RWPE1 (cell line): ENCODE measurements at regions not wholly inside any gene's neighbourhood (a gene's known extent, or its start where the extent isn't known, plus 50 kb on each side); places are given as distances from the start of the nearest gene placed in this dataset.

Source experiments
- CTCF ChIA-PET: fragments of 350-600 bp; sonication (Branson Sonifier 250); formaldehyde crosslinking; extraction: SDS; loops from one replicate; lab custom pipeline; 2021; lab: Yijun Ruan, JAX
- POLR2A ChIA-PET: fragments of 400-600 bp; formaldehyde crosslinking; extraction: SDS; loops from one replicate; lab custom pipeline; 2020; ENCODE audit warnings: antibody characterized with exemption; ENCODE audit not compliant: low non-redundant PET; lab: Yijun Ruan, JAX
- DNase-seq: peaks from one replicate; pipeline ENCODE4 v3.0.0; 2012; ENCODE audit warnings: low spot score
- H3K27ac ChIP-seq: fragments of 450-650 bp; 2 replicates; pipeline ENCODE4 v1.5.1; 2017
- CTCF ChIP-seq: fragments of 450-650 bp; conservative IDR thresholded peaks from 2 replicates; pipeline ENCODE4 v1.5.1; 2017; ENCODE audit warnings: low read depth, mild to moderate bottlenecking

GRCh38 chr5:94031631-94032030, 290.2 kb upstream of the POU5F2 start:
- no peak for DNase-seq
- no peak overlapping the region for H3K27ac ChIP-seq
- ChIA-PET POLR2A (no interaction called here), CTCF (interaction anchor here (0.5 to 0.8 kb wide), 2 partner anchors 22 to 61 kb away, joined by 3 read pairs; no protein-coding TSS in a partner anchor)
- no peak for TF ChIP-seq CTCF

GRCh38 chr5:94028001-94028400, 286.6 kb upstream of the POU5F2 start:
- no peak for DNase-seq
- TF ChIP-seq CTCF: no peak
- POLR2A ChIA-PET: no interaction called here
- no peak overlapping the region for H3K27ac ChIP-seq
- CTCF ChIA-PET: interaction anchor here (0.6 kb wide), 1 partner anchor 753 kb away, joined by 3 read pairs; no protein-coding TSS in a partner anchor

- ChIA-PET CTCF (no interaction called here), POLR2A (no interaction called here)
- TF ChIP-seq CTCF: no peak
- H3K27ac ChIP-seq: no peak overlapping the region
- DNase-seq: no peak
Measured at GRCh38 chr5:94027145-94027544, 285.7 kb upstream of the POU5F2 start.

- CTCF ChIA-PET: interaction anchor here (0.5 to 0.6 kb wide), 2 partner anchors 10 to 45 kb away, joined by 3 to 5 read pairs; no protein-coding TSS in a partner anchor
- TF ChIP-seq CTCF: no peak
- H3K27ac ChIP-seq: no peak overlapping the region
- POLR2A ChIA-PET: interaction anchor here (0.5 kb wide), 1 partner anchor 217 kb away, joined by 11 read pairs; no protein-coding TSS in a partner anchor
- no peak for DNase-seq
Measured at GRCh38 chr5:94025788-94026473, 284.5 kb upstream of the POU5F2 start.

GRCh38 chr5:94024620-94025019, 283.2 kb upstream of the POU5F2 start:
- POLR2A ChIA-PET: no interaction called here
- H3K27ac ChIP-seq: no peak overlapping the region
- DNase-seq: no peak
- CTCF ChIA-PET: no interaction called here
- TF ChIP-seq CTCF: no peak

GRCh38 chr5:94024101-94024500, 282.7 kb upstream of the POU5F2 start:
- H3K27ac ChIP-seq: no peak overlapping the region
- no peak for TF ChIP-seq CTCF
- CTCF ChIA-PET: no interaction called here
- POLR2A ChIA-PET: no interaction called here
- DNase-seq: no peak
